IMR-90 (cell line): ENCODE measurements at regions not wholly inside any gene's neighbourhood (a gene's known extent, or its start where the extent isn't known, plus 50 kb on each side); places are given as distances from the start of the nearest gene placed in this dataset.

Experiments
- ATAC-seq: fragments of 200-7000 bp; cut with Tn5 transposase; 2 replicates; pipeline ENCODE4 v1.9.1; 2020; ENCODE audit warnings: low read depth, mild to moderate bottlenecking, moderate library complexity
- BruUV-seq: library from RNA; stranded (reverse); fragments of 400-500 nt; replicated peaks from 2 replicates; lab custom pipeline; 2021; lab: Mats Ljungman, UMichigan
- CTCF ChIA-PET: fragments of 300-600 bp; formaldehyde crosslinking; extraction: SDS; loops from one replicate; lab custom pipeline; 2021; ENCODE audit warnings: antibody characterized with exemption; lab: Yijun Ruan, JAX
- POLR2A ChIA-PET: fragments of 300-600 bp; sonication (Branson Sonifier 250); formaldehyde crosslinking; loops from one replicate; lab custom pipeline; 2022; ENCODE audit warnings: antibody characterized with exemption; ENCODE audit not compliant: unreplicated experiment; lab: Charles Lee
- DNase-seq: peaks from one replicate; pipeline ENCODE4 v3.0.0; 2013
- H2AFZ ChIP-seq: replicated peaks from 2 replicates; pipeline ENCODE3; 2013; ENCODE audit warnings: low read length, mild to moderate bottlenecking; ENCODE audit not compliant: poor library complexity
- H2AK5ac ChIP-seq: 2 replicates; pipeline ENCODE4 v1.6.1; 2013; ENCODE audit warnings: low read depth, low read length, inconsistent platforms
- H2AK9ac ChIP-seq: replicated peaks from 2 replicates; pipeline ENCODE3; 2013; ENCODE audit warnings: mild to moderate bottlenecking, low read depth, low read length, moderate library complexity; ENCODE audit not compliant: poor library complexity
- H2BK120ac ChIP-seq: 2 replicates; pipeline ENCODE4 v1.6.1; 2013; ENCODE audit warnings: low read depth, low read length, inconsistent platforms
- H2BK15ac ChIP-seq: 3 replicates; pipeline ENCODE4 v1.6.1; 2013; ENCODE audit warnings: low read depth, low read length, inconsistent platforms
- H2BK20ac ChIP-seq: 2 replicates; pipeline ENCODE4 v1.6.1; 2013; ENCODE audit warnings: low read depth, mild to moderate bottlenecking, inconsistent platforms, low read length, moderate library complexity
- H2BK5ac ChIP-seq: 2 replicates; pipeline ENCODE4 v1.6.1; 2013; ENCODE audit warnings: mild to moderate bottlenecking, low read depth, low read length, inconsistent platforms; ENCODE audit not compliant: poor library complexity, severe bottlenecking
- H3K14ac ChIP-seq: replicated peaks from 2 replicates; pipeline ENCODE4 v1.6.1; 2013; ENCODE audit warnings: low read depth, low read length, inconsistent platforms
- H3K18ac ChIP-seq: 2 replicates; pipeline ENCODE4 v1.6.1; 2013; ENCODE audit warnings: low read depth, low read length, control low read depth
- H3K23ac ChIP-seq: 2 replicates; pipeline ENCODE4 v1.6.1; 2013; ENCODE audit warnings: low read depth, low read length, inconsistent platforms
- H3K27ac ChIP-seq: 2 replicates; pipeline ENCODE4 v1.5.1; 2013; ENCODE audit warnings: mild to moderate bottlenecking, control low read depth, low read length; ENCODE audit not compliant: insufficient read depth
- H3K27me3 ChIP-seq: 2 replicates; pipeline ENCODE4 v1.6.1; 2013; ENCODE audit warnings: low read length; ENCODE audit not compliant: control insufficient read depth, insufficient read depth
- H3K36me3 ChIP-seq: 2 replicates; pipeline ENCODE4 v1.6.1; 2013; ENCODE audit warnings: low read length, mixed read lengths; ENCODE audit not compliant: control insufficient read depth, insufficient read depth
- H3K4ac ChIP-seq: 2 replicates; pipeline ENCODE4 v1.6.1; 2013; ENCODE audit warnings: low read depth, low read length, inconsistent platforms
- H3K4me1 ChIP-seq: 2 replicates; pipeline ENCODE4 v1.6.1; 2013; ENCODE audit warnings: low read length, mixed read lengths; ENCODE audit not compliant: control insufficient read depth, insufficient read depth
- H3K4me2 ChIP-seq: 2 replicates; pipeline ENCODE4 v1.6.1; 2013; ENCODE audit warnings: low read depth, mild to moderate bottlenecking, control low read depth, low read length, moderate library complexity
- H3K4me3 ChIP-seq: 2 replicates; pipeline ENCODE4 v1.5.1; 2013; ENCODE audit warnings: low read depth, mild to moderate bottlenecking, control low read depth, low read length, moderate library complexity; ENCODE audit not compliant: insufficient read depth
- H3K56ac ChIP-seq: 2 replicates; pipeline ENCODE4 v1.6.1; 2013; ENCODE audit warnings: low read length, inconsistent platforms; ENCODE audit not compliant: insufficient read depth; ENCODE audit errors: extremely low read depth
- H3K79me1 ChIP-seq, 2 experiments: 2 replicates each; pipeline ENCODE4 v1.6.1; 2013; ENCODE audit warnings: low read length in 2 of 2, inconsistent platforms in 1 of 2, low read depth in 1 of 2
- H3K9ac ChIP-seq: 2 replicates; pipeline ENCODE4 v1.6.1; 2013; ENCODE audit warnings: low read depth, low read length, control low read depth
- H3K9me1 ChIP-seq: 2 replicates; pipeline ENCODE4 v1.6.1; 2013; ENCODE audit warnings: low read length, inconsistent platforms; ENCODE audit not compliant: insufficient read depth
- H3K9me3 ChIP-seq: 2 replicates; pipeline ENCODE4 v1.6.1; 2013; ENCODE audit warnings: low read length; ENCODE audit not compliant: control insufficient read depth, insufficient read depth
- H4K20me1 ChIP-seq: 2 replicates; pipeline ENCODE4 v1.6.1; 2013; ENCODE audit warnings: low read length, inconsistent platforms; ENCODE audit not compliant: insufficient read depth
- H4K5ac ChIP-seq: 2 replicates; pipeline ENCODE4 v1.6.1; 2013; ENCODE audit warnings: mild to moderate bottlenecking, low read depth, low read length, control low read depth
- H4K8ac ChIP-seq, 2 experiments: 2 replicates each; pipeline ENCODE4 v1.6.1; 2013; ENCODE audit warnings: low read depth in 2 of 2, low read length in 2 of 2, control low read depth in 1 of 2, inconsistent platforms in 1 of 2
- H4K91ac ChIP-seq: 2 replicates; pipeline ENCODE4 v1.6.1; 2013; ENCODE audit warnings: low read depth, low read length, inconsistent platforms; ENCODE audit not compliant: insufficient read depth
- CEBPB ChIP-seq: IDR thresholded peaks from 2 replicates; pipeline ENCODE4 v1.6.1; 2012; ENCODE audit warnings: low read depth, low read length, improper control_type of control experiment
- NFE2L2 ChIP-seq: fragments of 150-350 bp; IDR thresholded peaks from 2 replicates; pipeline ENCODE4 v1.6.1; 2016; ENCODE audit warnings: low read depth, mild to moderate bottlenecking, low read length
- RCOR1 ChIP-seq: IDR thresholded peaks from 2 replicates; pipeline ENCODE4 v1.6.1; 2012; ENCODE audit warnings: mild to moderate bottlenecking, low read length, improper control_type of control experiment; ENCODE audit not compliant: insufficient replicate concordance
- WGBS, 2 experiments: methylation state at CpG; one replicate each; pipeline versions ENCODE4 v1.1.5 to v1.1.7; 2013; ENCODE audit warnings: missing lambda C conversion rate in 2 of 2; ENCODE audit not compliant: insufficient read length in 1 of 2; ENCODE audit errors: extremely low coverage in 2 of 2; 5-methylcytosine and 5-hydroxymethylcytosine counted together
- dilution Hi-C: fragments of 300-500 bp; cut with HindIII; formaldehyde crosslinking; loops from one replicate; pipeline ENCODE4 v1.14.3; 2018; ENCODE audit warnings: low sequenced_read_pairs; ENCODE audit not compliant: unreplicated experiment
- in situ Hi-C: fragments of 300-500 bp; cut with MboI; formaldehyde crosslinking; loops from 3 replicates; pipeline ENCODE4 v1.14.3; 2019; ENCODE audit warnings: low sequenced_read_pairs, inconsistent platforms, mixed read lengths
- intact Hi-C: fragments of 100-400 bp; cut with micrococcal nuclease; formaldehyde crosslinking; loops from 2 replicates; pipeline ENCODE4 v1.10.0; 2022

DNA sequence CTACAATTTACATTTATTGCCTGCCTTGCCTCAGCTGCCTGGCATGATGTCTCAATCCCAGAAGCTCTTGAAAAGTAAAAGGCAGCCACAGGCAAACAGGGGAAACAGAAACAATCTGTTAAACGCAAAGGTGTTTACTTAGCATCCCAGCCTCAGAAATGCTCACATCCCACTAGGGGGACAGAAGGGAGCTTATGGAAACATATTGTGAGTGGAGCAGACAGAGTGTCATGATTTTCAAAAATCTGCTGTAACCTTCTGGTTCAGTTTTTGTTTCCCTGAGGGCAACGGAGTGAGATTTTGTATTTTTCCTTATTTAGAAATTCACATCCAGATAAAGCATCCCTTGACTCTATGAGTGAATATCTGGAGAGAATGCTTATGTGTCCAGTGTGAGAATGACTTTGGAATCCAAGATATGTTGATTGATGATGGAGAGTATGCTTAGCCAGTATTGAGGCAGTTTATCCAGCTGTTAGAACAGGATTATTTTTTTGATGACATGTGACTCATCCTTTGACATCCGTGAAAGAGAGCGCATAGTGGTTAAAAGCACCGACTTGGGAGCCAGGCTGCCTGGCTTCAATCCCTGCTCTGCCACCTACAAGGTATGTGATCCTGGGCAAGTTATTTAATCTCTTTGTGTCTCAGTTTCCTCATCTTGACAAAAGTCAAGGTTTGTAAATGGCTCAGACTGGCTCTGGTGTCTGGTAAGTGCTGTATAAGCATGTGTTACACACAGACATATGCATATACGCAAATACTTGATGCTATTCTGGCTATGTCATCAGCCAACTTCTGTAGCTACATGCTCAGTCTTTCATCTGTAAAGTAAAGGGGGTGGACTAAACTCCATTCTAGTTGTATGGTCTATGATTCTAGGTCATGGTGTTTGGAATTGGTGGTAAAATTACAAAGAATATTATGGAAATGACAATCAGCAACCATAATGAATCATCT, 381.2 kb downstream of the RAPGEF2 start (continued):
- TF ChIP-seq RCOR1: no peak

DNA sequence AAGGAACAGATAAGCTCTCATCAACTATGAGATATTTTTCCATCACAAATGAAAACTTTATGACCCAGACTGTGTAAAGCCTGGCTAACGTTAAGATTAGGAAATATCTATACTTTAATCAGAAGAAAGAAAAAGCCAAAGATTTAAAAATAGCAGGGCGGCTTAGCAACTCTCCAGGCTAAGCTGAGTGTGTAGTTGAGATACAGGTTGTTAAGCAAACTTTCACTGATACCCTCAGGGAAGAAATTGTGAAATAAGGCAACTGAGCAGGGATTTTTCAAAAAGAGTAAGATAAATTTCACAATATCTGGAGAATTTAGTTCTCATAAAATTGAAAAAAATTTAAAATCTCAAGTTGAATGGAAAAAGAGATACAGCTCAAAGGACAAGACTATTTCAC, 382.0 kb downstream of the RAPGEF2 start:
- Histone ChIP-seq H4K5ac (no peak overlapping the region), H3K56ac (no peak overlapping the region), H3K79me1 (no peaks in the 10 kb centered on the region), H3K23ac (no peak overlapping the region), H2BK5ac (no peak overlapping the region), H4K91ac (no peak overlapping the region), H3K18ac (no peak overlapping the region), H3K14ac (no peak overlapping the region), H3K27me3 (no peaks in the 10 kb centered on the region; the same call in 1 of the 2 replicates), H2AK9ac (no peak overlapping the region), H3K4me3 (no peak overlapping the region), H2BK120ac (no peak overlapping the region), H3K36me3 (no peaks in the 10 kb centered on the region), H3K9me3 (no peaks in the 10 kb centered on the region), H2BK20ac (no peak overlapping the region), H2BK15ac (no peak overlapping the region), H2AK5ac (no peak overlapping the region), H3K27ac (no peak overlapping the region), H3K4me2 (no peak overlapping the region), H3K9me1 (no peaks in the 10 kb centered on the region), H3K4me1 (no peaks in the 10 kb centered on the region), H3K9ac (no peak overlapping the region), H4K20me1 (no peaks in the 10 kb centered on the region), H4K8ac (no peak overlapping the region), H2AFZ (no peak overlapping the region), H3K4ac (no peak overlapping the region)
- BruUV-seq: no TSS peak
- in situ Hi-C loops: no loop called here
- DNase-seq (no peak), ATAC-seq (no peak)
- TF ChIP-seq CEBPB (0 out of 2 replicates have a peak, but pooled peaks have one; percentile 16), NFE2L2 (no peak)
- POLR2A ChIA-PET: no interaction called here
- intact Hi-C loops: no loop called here
- dilution Hi-C loops: no loop called here
- CTCF ChIA-PET: interaction anchor here (0.7 kb wide), 1 partner anchor 585 kb away, joined by 6 read pairs; no protein-coding TSS in a partner anchor
- WGBS, 2 experiments: no CpG with 5 or more reads among the region's 2 CpGs
